K562 (cell line): ENCODE measurements at regions not wholly inside any gene's neighbourhood (a gene's known extent, or its start where the extent isn't known, plus 50 kb on each side); places are given as distances from the start of the nearest gene placed in this dataset.

Experiments used
- ATAC-seq: fragments of 200-7000 bp; cut with Tn5 transposase; 3 replicates; pipeline ENCODE4 v1.9.1; 2020; ENCODE audit warnings: moderate library complexity
- BruUV-seq: library from RNA; stranded (reverse); fragments of 400-500 nt; replicated peaks from 2 replicates; lab custom pipeline; 2021; lab: Mats Ljungman, UMichigan
- CTCF ChIA-PET: fragments of 300-600 bp; formaldehyde crosslinking; extraction: SDS; loops from one replicate; lab custom pipeline; 2021; ENCODE audit warnings: low intra/inter-chr PET ratio; lab: Yijun Ruan, JAX
- POLR2A ChIA-PET: fragments of 300-600, 350-650 bp; sonication (Branson Sonifier 250); formaldehyde crosslinking; extraction: SDS; loops from one replicate; lab custom pipeline; 2021; ENCODE audit warnings: antibody characterized with exemption, inconsistent platforms; lab: Yijun Ruan, JAX
- DNase-seq, 4 experiments: peaks; one replicate each; pipeline versions ENCODE4 v3.0.0 to v3.0.0-alpha.2; 2011 to 2018; ENCODE audit warnings: low spot score in 3 of 4, mixed read lengths in 3 of 4; ENCODE audit errors: extremely low read depth in 1 of 4
- FAIRE-seq: peaks from 2 replicates; lab custom pipeline; 2011; peaks lifted over from hg19 to GRCh38; lab: Jason Lieb, UNC
- H2AFZ ChIP-seq: 2 replicates; pipeline ENCODE4 v1.6.0; 2011; ENCODE audit warnings: low read depth, low read length, control low read depth, inconsistent platforms
- H3K27ac ChIP-seq: fragments of 200-600 bp; 3 replicates; pipeline ENCODE4 v1.8.0; 2011; ENCODE audit warnings: low read depth, mild to moderate bottlenecking, control low read depth, inconsistent platforms, low read length, moderate library complexity, mixed read lengths; ENCODE audit errors: extremely low read depth
- H3K27me3 ChIP-seq, 2 experiments: fragments of 300-600 bp in 1 of 2; 2 replicates in 1 of 2; 3 replicates in 1 of 2; pipeline versions ENCODE4 v1.6.0 to v1.8.0; 2011; ENCODE audit warnings: inconsistent platforms in 2 of 2, low read length in 2 of 2, mild to moderate bottlenecking in 1 of 2, mixed read lengths in 1 of 2, moderate library complexity in 1 of 2; ENCODE audit not compliant: control insufficient read depth in 2 of 2, insufficient read depth in 2 of 2
- H3K36me3 ChIP-seq: fragments of 300-600 bp; 3 replicates; pipeline ENCODE4 v1.8.0; 2011; ENCODE audit warnings: mild to moderate bottlenecking, low read length, inconsistent platforms; ENCODE audit not compliant: control insufficient read depth, insufficient read depth
- H3K4me1 ChIP-seq, 2 experiments: fragments of 200-600 bp in 1 of 2; replicated peaks in 1 of 2; 2 replicates in 1 of 2; 3 replicates in 1 of 2; pipeline versions ENCODE4 v1.5.1 to v1.8.0; 2011; ENCODE audit warnings: inconsistent platforms in 2 of 2, low read length in 2 of 2, mild to moderate bottlenecking in 1 of 2, mixed read lengths in 1 of 2, moderate library complexity in 1 of 2; ENCODE audit not compliant: control insufficient read depth in 2 of 2, insufficient read depth in 2 of 2
- H3K4me2 ChIP-seq: 2 replicates; pipeline ENCODE4 v1.6.1; 2011; ENCODE audit warnings: low read length, control low read depth, inconsistent platforms, mixed read lengths; ENCODE audit not compliant: insufficient read depth
- H3K4me3 ChIP-seq: fragments of 200-600 bp; sonication (generic), shearing (Covaris generic); 2 replicates; pipeline ENCODE4 v1.5.1; 2016; ENCODE audit warnings: control low read depth, inconsistent platforms
- H3K79me2 ChIP-seq: fragments of 200-600 bp; 3 replicates; pipeline ENCODE4 v1.8.0; 2011; ENCODE audit warnings: low read length, inconsistent platforms; ENCODE audit not compliant: control insufficient read depth, insufficient read depth
- H3K9ac ChIP-seq, 2 experiments: 2 replicates each; pipeline versions ENCODE4 v1.6.0 to v1.6.1; 2011; ENCODE audit warnings: low read depth in 2 of 2, low read length in 2 of 2, control low read depth in 1 of 2, inconsistent platforms in 1 of 2, mild to moderate bottlenecking in 1 of 2, mixed read lengths in 1 of 2; ENCODE audit not compliant: insufficient read depth in 1 of 2
- H3K9me1 ChIP-seq: one replicate; pipeline ENCODE4 v1.6.0; 2011; ENCODE audit warnings: inconsistent platforms, mild to moderate bottlenecking, low read length, moderate library complexity; ENCODE audit not compliant: control insufficient read depth, insufficient read depth
- H3K9me3 ChIP-seq: replicated peaks from 2 replicates; pipeline ENCODE4 v1.5.1; 2011; ENCODE audit warnings: low read depth, low read length, inconsistent platforms; ENCODE audit not compliant: control insufficient read depth, insufficient read depth
- H4K20me1 ChIP-seq: replicated peaks from 2 replicates; pipeline ENCODE4 v1.6.1; 2011; ENCODE audit warnings: low read length, inconsistent platforms, mixed read lengths; ENCODE audit not compliant: control insufficient read depth, insufficient read depth
- ADNP ChIP-seq: fragments of 200-800 bp; sonication (Bioruptor generic); IDR thresholded peaks from 2 replicates; pipeline ENCODE4 v1.6.1; 2016; ENCODE audit warnings: missing genetic modification characterization, missing compliant biosample characterization
- AFF1 ChIP-seq, 2 experiments: fragments of 450-650 bp; IDR thresholded peaks; 2 replicates each; pipeline ENCODE4 v1.6.1; 2018; ENCODE audit warnings: mild to moderate bottlenecking in 2 of 2, low read depth in 1 of 2; ENCODE audit not compliant: partially characterized antibody in 2 of 2
- CBFB ChIP-seq: sonication (generic); formaldehyde crosslinking; IDR thresholded peaks from 2 replicates; pipeline ENCODE4 v1.4.0; 2020; ENCODE audit warnings: mild to moderate bottlenecking, missing genetic modification reagents
- CBX5 ChIP-seq: IDR thresholded peaks from 2 replicates; pipeline ENCODE4 v1.6.1; 2014; ENCODE audit warnings: low read depth, borderline replicate concordance
- RNF2 ChIP-seq: sonication (generic); IDR thresholded peaks from 2 replicates; pipeline ENCODE4 v1.6.1; 2016
- SNAPC5 ChIP-seq: fragments of 250-450 bp; sonication (Bioruptor Pico); IDR thresholded peaks from 2 replicates; pipeline ENCODE4 v1.8.0; 2021; ENCODE audit warnings: moderate library complexity, mild to moderate bottlenecking, inconsistent platforms
- ZNF253 ChIP-seq: fragments of 250-450 bp; sonication (Bioruptor Pico); conservative IDR thresholded peaks from 2 replicates; pipeline ENCODE4 v1.6.1; 2021; ENCODE audit warnings: mild to moderate bottlenecking
- ZNF518B ChIP-seq: fragments of 250-450 bp; sonication (Bioruptor Pico); IDR thresholded peaks from 2 replicates; pipeline ENCODE4 v1.5.0; 2021; ENCODE audit warnings: mild to moderate bottlenecking, moderate library complexity
- WGBS: fragments of 100-300 bp; shearing (Covaris generic); methylation state at CpG from one replicate; pipeline ENCODE4 v1.1.6; 2016; ENCODE audit warnings: low coverage, mixed read lengths; ENCODE audit not compliant: insufficient coverage; ENCODE audit errors: missing lambda C conversion rate; 5-methylcytosine and 5-hydroxymethylcytosine counted together
- in situ Hi-C: fragments of 300-500 bp; cut with MboI; formaldehyde crosslinking; loops from 4 replicates; pipeline ENCODE4 v1.15.0; 2018; ENCODE audit warnings: inconsistent platforms, mixed read lengths
- intact Hi-C: fragments of 100-400 bp; cut with micrococcal nuclease; formaldehyde crosslinking; loops from 2 replicates; pipeline ENCODE4 v1.14.2; 2022
- TF ChIP-seq, protein P1 (sequence below), 2 experiments: fragments of 450-650 bp in 1 of 2; sonication (generic) in 1 of 2; formaldehyde crosslinking; conservative IDR thresholded peaks; 2 replicates each; pipeline versions ENCODE4 v1.4.0 to v1.8.1; 2020 to 2022; ENCODE audit warnings: mild to moderate bottlenecking in 1 of 2, missing genetic modification reagents in 1 of 2

GRCh38 chr18:8489761-8490160 lies 119.5 kb upstream of the RAB12 start:
- Histone ChIP-seq H3K27ac (no peak overlapping the region), H4K20me1 (no peaks in the 10 kb centered on the region), H3K4me2 (no peak overlapping the region), H3K9me1 (no peaks in the 10 kb centered on the region), H3K79me2 (no peaks in the 10 kb centered on the region), H3K4me3 (no peak overlapping the region), H3K4me1 (no peaks in the 10 kb centered on the region), H2AFZ (no peak overlapping the region), H3K36me3 (no peaks in the 10 kb centered on the region), H3K9ac (no peak overlapping the region), H3K9me3 (no peaks in the 10 kb centered on the region), H3K27me3 (peaks cover 6 to 8% of the 10 kb centered on the region in 2 experiments)
- ChIA-PET CTCF (no interaction called here), POLR2A (interaction anchor here (1.2 kb wide), 1 partner anchor 9 kb away, joined by 3 read pairs; no protein-coding TSS in a partner anchor)
- no TSS peak for BruUV-seq
- ATAC-seq (no peak), DNase-seq (no peak), FAIRE-seq (no peak)
- TF ChIP-seq SNAPC5 (CRISPR knock-in tag) (no peak), AFF1 (IDR thresholded peaks at IDR 0.05; ENCODE audit: low read depth in 1 of 2, partially characterized antibody in 2 of 2) (no peak), CBFB (CRISPR knock-in tag) (no peak), ADNP (tag) (no peak), ZNF518B (CRISPR knock-in tag) (no peak), RNF2 (no peak), ZNF253 (CRISPR knock-in tag) (no peak), CBX5 (no peak)
- TF ChIP-seq, protein P1, sequence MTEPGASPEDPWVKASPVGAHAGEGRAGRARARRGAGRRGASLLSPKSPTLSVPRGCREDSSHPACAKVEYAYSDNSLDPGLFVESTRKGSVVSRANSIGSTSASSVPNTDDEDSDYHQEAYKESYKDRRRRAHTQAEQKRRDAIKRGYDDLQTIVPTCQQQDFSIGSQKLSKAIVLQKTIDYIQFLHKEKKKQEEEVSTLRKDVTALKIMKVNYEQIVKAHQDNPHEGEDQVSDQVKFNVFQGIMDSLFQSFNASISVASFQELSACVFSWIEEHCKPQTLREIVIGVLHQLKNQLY (CRISPR knock-in tag; conservative IDR thresholded peaks at IDR 0.05) = no peak
- in situ Hi-C loops (no loop called here), intact Hi-C loops (no loop called here)
- WGBS = under 1% methylated on average over 5 of the region's 5 CpGs
